HCT116 (cell line): ENCODE measurements at regions not wholly inside any gene's neighbourhood (a gene's known extent, or its start where the extent isn't known, plus 50 kb on each side); places are given as distances from the start of the nearest gene placed in this dataset.

ENCODE experiments used
- ATAC-seq: fragments of 200-7000 bp; cut with Tn5 transposase; 2 replicates; pipeline ENCODE4 v1.9.1; 2020; ENCODE audit warnings: mild to moderate bottlenecking, moderate library complexity
- BruUV-seq: library from RNA; stranded (reverse); fragments of 400-500 nt; replicated peaks from 2 replicates; lab custom pipeline; 2021; lab: Mats Ljungman, UMichigan
- CTCF ChIA-PET: fragments of 300-600 bp; sonication (Branson Sonifier 250); formaldehyde crosslinking; loops from one replicate; lab custom pipeline; 2021; ENCODE audit warnings: antibody characterized with exemption; lab: Charles Lee
- POLR2A ChIA-PET: fragments of 300-600, 350-600 bp; sonication (Branson Sonifier 250); formaldehyde crosslinking; loops from one replicate; lab custom pipeline; 2021; ENCODE audit warnings: antibody characterized with exemption; lab: Charles Lee
- RAD21 ChIA-PET, 2 experiments: fragments of 300-600 bp; sonication (Branson Sonifier 250); formaldehyde crosslinking; loops; one replicate each; lab custom pipeline; 2023; ENCODE audit warnings: low total read pairs in 2 of 2; ENCODE audit not compliant: uncharacterized antibody in 2 of 2, unreplicated experiment in 2 of 2, low non-redundant PET in 1 of 2; lab: Charles Lee
- DNase-seq: peaks from one replicate; pipeline ENCODE4 v3.0.0-alpha.2; 2010; ENCODE audit warnings: low read depth, low spot score
- H2AFZ ChIP-seq: fragments of 200-600 bp; shearing (Covaris generic), sonication (generic); 2 replicates; pipeline ENCODE4 v1.6.1; 2017; ENCODE audit warnings: low read depth, mixed run types, mixed read lengths, antibody characterized with exemption, low read length; ENCODE audit not compliant: poor library complexity, severe bottlenecking
- H3K27ac ChIP-seq: 2 replicates; pipeline ENCODE4 v1.5.1; 2012; ENCODE audit warnings: low read depth, low read length
- H3K27me3 ChIP-seq: fragments of 200-600 bp; sonication (generic); 2 replicates; pipeline ENCODE4 v1.6.1; 2016; ENCODE audit warnings: mixed run types, low read length, mixed read lengths; ENCODE audit not compliant: insufficient read depth
- H3K36me3 ChIP-seq, 2 experiments: fragments of 200-500 bp in 1 of 2; fragments of 200-600 bp in 1 of 2; sonication (Bioruptor generic) in 1 of 2; sonication (generic) in 1 of 2; 2 replicates each; pipeline versions ENCODE4 v1.5.1 to v1.6.1; 2014 to 2016; ENCODE audit warnings: low read length in 2 of 2, inconsistent platforms in 1 of 2, mixed read lengths in 1 of 2, mixed run types in 1 of 2; ENCODE audit not compliant: insufficient read depth in 2 of 2, control insufficient read depth in 1 of 2
- H3K4me1 ChIP-seq, 2 experiments: fragments of 200-600 bp in 1 of 2; sonication (generic) in 1 of 2; 2 replicates each; pipeline versions ENCODE4 v1.5.1 to v1.6.1; 2012 to 2017; ENCODE audit warnings: low read length in 2 of 2, inconsistent platforms in 1 of 2, mild to moderate bottlenecking in 1 of 2, mixed read lengths in 1 of 2, mixed run types in 1 of 2, moderate library complexity in 1 of 2; ENCODE audit not compliant: insufficient read depth in 2 of 2, control insufficient read depth in 1 of 2
- H3K4me2 ChIP-seq: fragments of 200-600 bp; sonication (generic); 2 replicates; pipeline ENCODE4 v1.6.1; 2017; ENCODE audit warnings: mixed run types, low read length, mixed read lengths
- H3K4me3 ChIP-seq, 2 experiments: fragments of 200-600 bp in 1 of 2; sonication (generic) in 1 of 2; replicated peaks in 1 of 2; 2 replicates each; pipeline ENCODE4 v1.5.1; 2011 to 2016; ENCODE audit warnings: low read length in 2 of 2, control low read depth in 1 of 2, low read depth in 1 of 2, mild to moderate bottlenecking in 1 of 2, mixed read lengths in 1 of 2, mixed run types in 1 of 2
- H3K79me2 ChIP-seq: fragments of 200-600 bp; sonication (generic); 2 replicates; pipeline ENCODE4 v1.6.1; 2017; ENCODE audit warnings: mild to moderate bottlenecking, mixed run types, low read length, moderate library complexity, mixed read lengths; ENCODE audit not compliant: insufficient read depth
- H3K9ac ChIP-seq: fragments of 200-600 bp; sonication (generic); 2 replicates; pipeline ENCODE4 v1.6.1; 2016; ENCODE audit warnings: low read length, mixed read lengths
- H3K9me2 ChIP-seq: fragments of 200-600 bp; sonication (generic), shearing (Covaris generic); 2 replicates; pipeline ENCODE4 v1.6.1; 2017; ENCODE audit warnings: mixed run types, mild to moderate bottlenecking, moderate library complexity; ENCODE audit not compliant: insufficient read depth
- H3K9me3 ChIP-seq, 2 experiments: fragments of 200-500 bp in 1 of 2; fragments of 200-600 bp in 1 of 2; sonication (Bioruptor generic) in 1 of 2; sonication (generic) in 1 of 2; 2 replicates each; pipeline ENCODE4 v1.6.1; 2014 to 2017; ENCODE audit warnings: low read length in 2 of 2, mixed read lengths in 2 of 2, inconsistent platforms in 1 of 2, low read depth in 1 of 2, mild to moderate bottlenecking in 1 of 2, mixed run types in 1 of 2, moderate library complexity in 1 of 2; ENCODE audit not compliant: control insufficient read depth in 1 of 2, insufficient read depth in 1 of 2
- H4K20me1 ChIP-seq: fragments of 200-600 bp; sonication (generic), shearing (Covaris generic); 2 replicates; pipeline ENCODE4 v1.6.1; 2017; ENCODE audit warnings: mixed run types, mild to moderate bottlenecking, moderate library complexity; ENCODE audit not compliant: insufficient read depth
- ATF3 ChIP-seq: IDR thresholded peaks from 2 replicates; pipeline ENCODE4 v1.6.1; 2012
- CBX3 ChIP-seq: IDR thresholded peaks from 2 replicates; pipeline ENCODE4 v1.6.1; 2012; ENCODE audit warnings: low read depth
- ELF1 ChIP-seq: IDR thresholded peaks from 2 replicates; pipeline ENCODE4 v1.6.1; 2012; ENCODE audit warnings: low read depth, borderline replicate concordance
- EZH2phosphoT487 ChIP-seq: fragments of 200-600 bp; IDR thresholded peaks from 2 replicates; pipeline ENCODE4 v1.6.1; 2018; ENCODE audit warnings: antibody characterized with exemption, borderline replicate concordance
- FOSL1 ChIP-seq: IDR thresholded peaks from 2 replicates; pipeline ENCODE4 v1.6.1; 2012; ENCODE audit warnings: low read depth
- REST ChIP-seq: IDR thresholded peaks from 2 replicates; pipeline ENCODE4 v1.6.1; 2012; ENCODE audit warnings: low read depth
- SIN3A ChIP-seq: IDR thresholded peaks from 2 replicates; pipeline ENCODE4 v1.6.1; 2012; ENCODE audit warnings: low read depth
- intact Hi-C: fragments of 100-400 bp; cut with micrococcal nuclease; formaldehyde crosslinking; loops from 2 replicates; pipeline ENCODE4 v1.10.0; 2022
- TF ChIP-seq, protein P1 (sequence below): IDR thresholded peaks from 2 replicates; pipeline ENCODE4 v1.6.1; 2011; ENCODE audit warnings: mild to moderate bottlenecking, low read length, moderate library complexity; ENCODE audit not compliant: insufficient replicate concordance; ENCODE audit errors: extremely low read depth

- TF ChIP-seq REST (no peak), FOSL1 (no peak), ATF3 (no peak)
Observed at GRCh38 chr9:135259273-135259672, 171.8 kb downstream of the OLFM1 start (continued).

- H3K27ac ChIP-seq = no peak overlapping the region
- no peaks in the 10 kb centered on the region for H3K36me3 ChIP-seq
- no TSS peak for BruUV-seq
- TF ChIP-seq SIN3A = no peak
- no peak for TF ChIP-seq ELF1
- TF ChIP-seq CBX3 = no peak
- TF ChIP-seq, protein P1, sequence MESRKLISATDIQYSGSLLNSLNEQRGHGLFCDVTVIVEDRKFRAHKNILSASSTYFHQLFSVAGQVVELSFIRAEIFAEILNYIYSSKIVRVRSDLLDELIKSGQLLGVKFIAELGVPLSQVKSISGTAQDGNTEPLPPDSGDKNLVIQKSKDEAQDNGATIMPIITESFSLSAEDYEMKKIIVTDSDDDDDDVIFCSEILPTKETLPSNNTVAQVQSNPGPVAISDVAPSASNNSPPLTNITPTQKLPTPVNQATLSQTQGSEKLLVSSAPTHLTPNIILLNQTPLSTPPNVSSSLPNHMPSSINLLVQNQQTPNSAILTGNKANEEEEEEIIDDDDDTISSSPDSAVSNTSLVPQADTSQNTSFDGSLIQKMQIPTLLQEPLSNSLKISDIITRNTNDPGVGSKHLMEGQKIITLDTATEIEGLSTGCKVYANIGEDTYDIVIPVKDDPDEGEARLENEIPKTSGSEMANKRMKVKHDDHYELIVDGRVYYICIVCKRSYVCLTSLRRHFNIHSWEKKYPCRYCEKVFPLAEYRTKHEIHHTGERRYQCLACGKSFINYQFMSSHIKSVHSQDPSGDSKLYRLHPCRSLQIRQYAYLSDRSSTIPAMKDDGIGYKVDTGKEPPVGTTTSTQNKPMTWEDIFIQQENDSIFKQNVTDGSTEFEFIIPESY = no peak
- TF ChIP-seq EZH2phosphoT487 = no peak
- TF ChIP-seq, all 23 proteins: peak for 0
- H4K20me1 ChIP-seq = no peaks in the 10 kb centered on the region
- H3K4me2 ChIP-seq = no peak overlapping the region
- no peak for ATAC-seq
- intact Hi-C loops = no loop called here
- no peaks in the 10 kb centered on the region for H3K79me2 ChIP-seq
- H3K4me3 ChIP-seq = no peak overlapping the region
- H3K9me3 ChIP-seq = no peaks in the 10 kb centered on the region
- POLR2A ChIA-PET = no interaction called here
- no peak overlapping the region for H2AFZ ChIP-seq
- no peak for DNase-seq
- H3K4me1 ChIP-seq = peaks cover 0 to 10% of the 10 kb centered on the region in 2 experiments; a peak in 1 of 4 replicates
- H3K9ac ChIP-seq = no peak overlapping the region
- CTCF ChIA-PET = no interaction called here
- RAD21 ChIA-PET = no interaction called here
- no peaks in the 10 kb centered on the region for H3K9me2 ChIP-seq
- H3K27me3 ChIP-seq = peaks cover 3% of the 10 kb centered on the region; the same call in 1 of the 2 replicates
Observed at GRCh38 chr9:135260221-135261180, 173.0 kb downstream of the OLFM1 start.
